Sigmoid colon (tissue), 6 donors: ENCODE measurements at regions not wholly inside any gene's neighbourhood (a gene's known extent, or its start where the extent isn't known, plus 50 kb on each side); places are given as distances from the start of the nearest gene placed in this dataset.

ENCODE experiments used
- DNase-seq: peaks from one replicate; pipeline ENCODE4 v3.0.0-alpha.2; 2019
- H3K27ac ChIP-seq, 4 donors: fragments of 200-600 bp; sonication (generic); one replicate each; pipeline ENCODE4 v1.5.1; 2016 to 2019; ENCODE audit warnings: mild to moderate bottlenecking in 1 of 4
- H3K27me3 ChIP-seq, 3 donors: fragments of 200-600 bp; sonication (generic); one replicate each; pipeline ENCODE4 v1.5.1; 2019; ENCODE audit warnings: mild to moderate bottlenecking in 1 of 3
- H3K36me3 ChIP-seq, 4 donors: fragments of 200-600 bp; sonication (generic); one replicate each; pipeline ENCODE4 v1.5.1; 2016 to 2019
- H3K4me1 ChIP-seq, 4 donors: fragments of 200-600 bp; sonication (generic); one replicate each; pipeline ENCODE4 v1.5.1; 2017 to 2019
- H3K4me3 ChIP-seq, 4 donors: fragments of 200-600 bp; sonication (generic); one replicate each; pipeline ENCODE4 v1.5.1; 2017 to 2019; ENCODE audit warnings: mild to moderate bottlenecking in 2 of 4, moderate library complexity in 1 of 4
- H3K9me3 ChIP-seq, 4 donors: fragments of 200-600 bp in 3 of 4; sonication (generic) in 3 of 4; one replicate each; pipeline versions ENCODE4 v1.5.1 to v1.6.1; 2013 to 2019
- CTCF ChIP-seq, 4 experiments: fragments of 450-650 bp in 3 of 4; fragments of 200-600 bp in 1 of 4; IDR thresholded peaks; one replicate each; pipeline ENCODE4 v1.5.1; 2016 to 2019; ENCODE audit warnings: antibody characterized with exemption in 4 of 4, mild to moderate bottlenecking in 3 of 4, moderate library complexity in 2 of 4
- EP300 ChIP-seq, 4 donors: sonication (generic); formaldehyde crosslinking; IDR thresholded peaks; one replicate each; pipeline ENCODE4 v1.6.1; 2017; ENCODE audit warnings: antibody characterized with exemption in 4 of 4
- POLR2A ChIP-seq, 2 donors: fragments of 450-650 bp; IDR thresholded peaks; one replicate each; pipeline ENCODE4 v1.6.1; 2016; ENCODE audit warnings: antibody characterized with exemption in 2 of 2, mild to moderate bottlenecking in 2 of 2, moderate library complexity in 2 of 2
- POLR2AphosphoS5 ChIP-seq, 4 donors: sonication (generic); formaldehyde crosslinking; IDR thresholded peaks; one replicate each; pipeline ENCODE4 v1.6.1; 2017; ENCODE audit warnings: antibody characterized with exemption in 4 of 4
- WGBS, 2 donors: extraction: QIAGEN DNeasy Blood & Tissue Kit; methylation state at CpG; one replicate each; pipeline ENCODE4 v1.1.7; 2013; 5-methylcytosine and 5-hydroxymethylcytosine counted together
- intact Hi-C: fragments of 100-400 bp; cut with DNase I; formaldehyde crosslinking; loops from one replicate; pipeline ENCODE4 v1.15.1; 2023
- donor health status: healthy with polysubstance abuse.
- donor health status: healthy.

- intact Hi-C loops = no loop called here
- WGBS, 2 donors = 88 to 90% methylated on average over 7 of the region's 7 CpGs
- no peaks in the 10 kb centered on the region for H3K9me3 ChIP-seq
- no peak overlapping the region for H3K27ac ChIP-seq
- DNase-seq = no peak
- no peak for TF ChIP-seq POLR2A (IDR thresholded peaks at IDR 0.05)
- TF ChIP-seq POLR2AphosphoS5 (IDR thresholded peaks at IDR 0.05) = no peak
- no peak for TF ChIP-seq CTCF (IDR thresholded peaks at IDR 0.05)
- no peak for TF ChIP-seq EP300 (IDR thresholded peaks at IDR 0.05)
- H3K36me3 ChIP-seq = no peaks in the 10 kb centered on the region
- no peak overlapping the region for H3K4me3 ChIP-seq
- no peaks in the 10 kb centered on the region for H3K4me1 ChIP-seq
- peaks cover 0 to 13% (median 0%) of the 10 kb centered on the region in 3 donors for H3K27me3 ChIP-seq
Measured at GRCh38 chr7:98753176-98753575, 116.6 kb downstream of the TMEM130 start.

- H3K9me3 ChIP-seq = no peaks in the 10 kb centered on the region
- intact Hi-C loops = no loop called here
- H3K27ac ChIP-seq = no peak overlapping the region
Measured at GRCh38 chr7:98753989-98754479, 115.8 kb downstream of the TMEM130 start.

GRCh38 chr7:98755138-98755898, 114.5 kb downstream of the TMEM130 start:
- intact Hi-C loops = no loop called here
- DNase-seq = no peak
- TF ChIP-seq POLR2AphosphoS5 (IDR thresholded peaks at IDR 0.05) (no peak), EP300 (IDR thresholded peaks at IDR 0.05) (no peak), CTCF (IDR thresholded peaks at IDR 0.05) (no peak), POLR2A (IDR thresholded peaks at IDR 0.05) (no peak)
- Histone ChIP-seq H3K36me3 (no peaks in the 10 kb centered on the region), H3K27ac (no peak overlapping the region), H3K9me3 (no peaks in the 10 kb centered on the region), H3K4me3 (no peak overlapping the region), H3K4me1 (no peaks in the 10 kb centered on the region), H3K27me3 (peaks cover 0 to 13% (median 0%) of the 10 kb centered on the region in 3 donors)
- 39 to 53% methylated on average over 10 of the region's 10 CpGs for WGBS, 2 donors

More at GRCh38 chr7:98753989-98754479, 115.8 kb downstream of the TMEM130 start:
- H3K4me1 ChIP-seq = no peaks in the 10 kb centered on the region
- peaks cover 0 to 13% (median 0%) of the 10 kb centered on the region in 3 donors for H3K27me3 ChIP-seq
- no peak overlapping the region for H3K4me3 ChIP-seq
- no peak for TF ChIP-seq POLR2A (IDR thresholded peaks at IDR 0.05)
- no peak for TF ChIP-seq CTCF (IDR thresholded peaks at IDR 0.05)
- TF ChIP-seq EP300 (IDR thresholded peaks at IDR 0.05) = no peak
- no peak for TF ChIP-seq POLR2AphosphoS5 (IDR thresholded peaks at IDR 0.05)
- no peak for DNase-seq
- WGBS, 2 donors = 69 to 75% methylated on average over 6 of the region's 6 CpGs
- no peaks in the 10 kb centered on the region for H3K36me3 ChIP-seq

GRCh38 chr7:98758157-98758556, 111.7 kb downstream of the TMEM130 start:
- WGBS, 2 donors = 89 to 91% methylated on average over 5 of the region's 5 CpGs
- Histone ChIP-seq H3K9me3 (no peaks in the 10 kb centered on the region), H3K4me3 (no peak overlapping the region), H3K36me3 (no peaks in the 10 kb centered on the region), H3K27ac (no peak overlapping the region), H3K27me3 (peaks cover 0 to 22% (median 0%) of the 10 kb centered on the region in 3 donors), H3K4me1 (no peaks in the 10 kb centered on the region)
- no peak for DNase-seq
- intact Hi-C loops = no loop called here
- TF ChIP-seq POLR2AphosphoS5 (IDR thresholded peaks at IDR 0.05) (no peak), CTCF (IDR thresholded peaks at IDR 0.05) (no peak)
